GM19324 (cell line): ENCODE measurements at regions not wholly inside any gene's neighbourhood (a gene's known extent, or its start where the extent isn't known, plus 50 kb on each side); places are given as distances from the start of the nearest gene placed in this dataset.
"Not testable (repeated sequence)": the region's sequence is repeated elsewhere in the genome, so short reads cannot be mapped to it uniquely, and the experiment has no call there.

Source experiments
- ATAC-seq: cut with Tn5 transposase; IDR thresholded peaks from one replicate; pipeline ENCODE4 v1.9.1; 2021; ENCODE audit warnings: mild to moderate bottlenecking, moderate library complexity; ENCODE audit not compliant: unreplicated experiment, low FRiP score

DNA sequence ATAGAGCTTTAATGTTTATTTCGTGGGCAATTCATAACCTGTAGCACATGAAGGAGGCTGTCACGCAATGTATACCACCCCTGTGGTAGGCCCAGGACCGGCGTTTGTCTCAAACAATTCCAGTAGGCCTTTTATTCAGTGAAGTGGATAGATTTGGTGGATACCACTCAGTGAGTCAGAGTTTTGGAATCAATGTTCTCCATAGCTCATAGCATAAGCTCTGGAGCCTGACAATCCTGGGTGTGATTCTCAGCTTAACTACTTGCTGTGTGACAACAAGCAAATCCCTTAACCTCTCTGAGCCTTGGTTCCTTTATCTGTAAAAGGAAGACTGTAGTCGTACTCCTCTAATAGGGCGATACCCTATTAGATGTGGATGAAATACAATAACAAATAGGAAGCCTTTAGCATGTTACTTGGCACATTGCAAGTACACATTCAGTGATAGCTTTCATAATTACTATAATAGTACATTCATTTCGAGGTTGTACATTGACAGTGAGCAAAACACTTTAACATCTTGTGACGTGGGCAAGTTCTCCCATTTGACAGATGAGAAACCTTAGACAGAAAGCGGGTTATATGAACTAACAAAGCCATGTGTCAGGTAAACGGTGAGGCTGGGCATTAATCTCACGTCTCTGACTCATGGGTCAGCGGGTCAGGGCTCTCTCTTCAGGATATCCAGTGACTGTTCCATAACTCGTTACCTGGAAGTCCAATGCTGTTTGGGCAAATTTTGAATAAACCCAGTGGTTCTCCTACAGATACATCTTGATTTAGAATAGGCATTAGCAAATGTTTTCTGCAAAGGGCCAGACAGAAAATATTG lies 130.8 kb downstream of the C9orf152 start:
- ATAC-seq, result no peak

DNA sequence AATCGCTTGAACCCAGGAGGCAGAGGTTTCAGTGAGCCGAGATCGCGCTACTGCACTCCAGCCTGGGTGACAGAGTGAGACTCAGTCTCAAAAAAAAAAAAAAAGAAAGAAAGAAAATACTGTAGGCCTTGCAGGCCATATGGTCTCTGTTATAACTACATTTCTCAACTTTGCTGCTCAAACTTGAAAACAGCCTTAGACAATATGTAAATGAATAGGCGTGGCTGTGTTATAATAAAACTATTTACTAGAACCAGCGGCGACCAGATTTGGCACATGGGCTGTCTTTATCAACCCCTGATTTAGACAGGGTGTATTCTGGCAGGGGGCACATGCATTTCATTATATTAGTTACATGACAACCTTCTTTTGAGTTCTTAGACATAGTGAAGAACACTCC lies 130.0 kb downstream of the C9orf152 start:
- ATAC-seq, result no peak

DNA sequence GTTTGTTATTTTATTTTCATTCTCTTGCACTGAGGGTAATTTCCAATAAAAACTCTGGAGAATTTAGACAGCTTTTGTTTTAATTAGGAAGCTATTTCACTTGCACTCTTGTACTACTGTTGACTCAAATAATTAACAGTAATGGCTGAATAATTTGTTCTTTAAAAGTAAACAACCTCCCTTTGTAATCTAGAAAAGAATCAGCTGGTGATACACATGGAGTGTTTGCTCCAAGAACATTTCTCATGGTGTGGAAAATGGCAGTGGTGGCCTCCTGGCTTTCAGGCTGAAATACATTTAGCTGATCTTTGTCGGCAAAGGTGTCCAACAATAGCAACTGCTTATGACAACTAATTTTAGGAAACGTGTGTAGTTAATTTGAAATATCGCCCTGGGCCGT lies 129.4 kb downstream of the C9orf152 start:
- ATAC-seq, result no peak

DNA sequence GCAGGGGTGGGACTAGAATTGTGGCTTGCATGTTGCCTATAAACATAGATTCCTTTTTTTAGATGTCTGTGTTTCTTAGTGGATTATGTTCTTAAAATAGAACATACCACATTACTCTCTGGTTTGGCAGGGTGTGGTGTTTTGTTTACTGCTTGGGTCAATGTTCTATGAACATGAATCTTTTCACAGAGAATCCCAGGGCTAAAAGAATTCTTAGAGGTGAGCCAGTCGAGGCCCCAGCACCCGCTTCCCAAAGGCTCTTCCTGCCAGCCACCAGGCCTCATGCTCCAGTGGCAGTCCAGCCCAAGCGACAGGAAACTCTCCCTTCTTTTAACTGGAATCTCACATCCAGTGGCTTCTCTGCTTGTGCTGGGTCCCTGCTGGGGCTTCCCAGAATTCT lies 126.6 kb downstream of the C9orf152 start:
- no peak for ATAC-seq

DNA sequence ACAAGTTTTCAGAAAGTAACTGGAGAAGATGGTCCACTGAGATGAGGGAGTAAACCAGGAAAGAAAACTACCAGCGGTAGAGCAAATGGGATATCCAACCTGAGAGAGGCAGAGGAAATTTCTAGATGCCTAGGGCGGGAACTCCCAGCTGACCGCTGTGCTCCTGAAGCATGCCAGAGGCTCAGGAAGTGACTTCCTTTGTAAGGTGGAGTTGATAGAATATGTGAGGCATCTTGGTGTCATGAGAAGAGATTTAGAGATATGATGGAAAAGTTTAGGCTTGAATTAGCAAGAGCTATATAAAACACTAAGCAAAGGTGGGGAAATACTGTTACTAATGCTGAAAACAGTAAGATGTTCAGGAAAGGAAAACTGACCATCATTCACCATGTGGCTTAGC lies 124.1 kb downstream of the C9orf152 start:
- no peak for ATAC-seq

DNA sequence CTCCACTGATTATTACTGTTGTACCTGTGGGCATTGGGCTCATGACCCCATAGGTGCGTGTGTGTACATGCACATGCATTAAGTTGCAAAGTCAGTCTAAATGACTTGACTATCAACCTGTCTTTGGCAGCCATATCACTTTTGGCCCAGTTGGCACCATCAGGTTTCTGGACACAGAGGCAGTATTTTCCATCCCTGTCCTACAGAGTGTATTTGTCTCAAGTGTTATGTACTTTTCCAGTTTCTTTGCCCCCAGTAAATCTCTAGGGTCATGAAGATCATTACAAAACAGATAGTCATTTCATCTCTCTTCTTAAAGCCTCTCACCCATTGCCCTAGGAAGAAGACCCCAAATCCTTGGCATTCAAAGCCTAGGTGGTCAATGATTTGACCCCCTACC lies 121.4 kb downstream of the C9orf152 start:
- no peak for ATAC-seq

DNA sequence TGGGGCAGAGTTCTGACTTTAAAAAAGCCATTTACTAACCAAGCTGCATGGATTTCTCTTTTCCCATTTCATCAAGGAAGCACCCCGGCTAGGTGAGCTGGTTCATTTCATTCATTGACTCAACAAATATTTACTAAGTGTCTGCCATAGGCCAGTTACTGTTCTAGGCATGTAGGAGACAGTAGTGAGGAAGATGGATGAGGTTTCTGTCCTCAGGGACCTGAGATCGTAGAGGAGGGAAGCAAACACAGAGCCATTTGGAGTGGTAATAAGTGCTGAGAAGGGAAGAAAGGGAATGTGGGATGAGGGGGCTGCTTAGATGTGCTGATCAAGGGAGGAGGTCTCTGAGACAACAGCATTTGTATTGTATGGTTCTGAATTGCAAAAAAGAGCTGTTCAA lies 120.4 kb downstream of the C9orf152 start:
- no peak for ATAC-seq

DNA sequence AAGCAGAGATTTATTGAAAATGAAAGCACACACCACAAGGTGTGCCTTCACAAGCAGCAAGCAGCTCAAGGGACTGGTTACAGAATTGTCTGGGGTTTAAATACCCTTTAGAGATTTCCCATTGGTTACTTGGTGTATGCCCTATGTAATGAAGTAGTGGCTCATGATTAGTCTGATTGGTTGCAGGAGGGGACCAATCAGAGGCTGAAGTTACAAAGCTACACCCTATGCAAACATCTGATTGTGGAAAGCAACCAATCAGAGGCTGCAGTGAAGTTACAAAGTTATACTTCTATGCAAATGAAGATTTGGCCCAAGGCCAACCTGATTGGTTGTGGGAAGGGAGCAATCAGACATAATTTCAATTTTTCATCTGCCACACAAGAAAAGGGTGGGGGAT lies 119.9 kb downstream of the C9orf152 start:
- ATAC-seq, result no peak

DNA sequence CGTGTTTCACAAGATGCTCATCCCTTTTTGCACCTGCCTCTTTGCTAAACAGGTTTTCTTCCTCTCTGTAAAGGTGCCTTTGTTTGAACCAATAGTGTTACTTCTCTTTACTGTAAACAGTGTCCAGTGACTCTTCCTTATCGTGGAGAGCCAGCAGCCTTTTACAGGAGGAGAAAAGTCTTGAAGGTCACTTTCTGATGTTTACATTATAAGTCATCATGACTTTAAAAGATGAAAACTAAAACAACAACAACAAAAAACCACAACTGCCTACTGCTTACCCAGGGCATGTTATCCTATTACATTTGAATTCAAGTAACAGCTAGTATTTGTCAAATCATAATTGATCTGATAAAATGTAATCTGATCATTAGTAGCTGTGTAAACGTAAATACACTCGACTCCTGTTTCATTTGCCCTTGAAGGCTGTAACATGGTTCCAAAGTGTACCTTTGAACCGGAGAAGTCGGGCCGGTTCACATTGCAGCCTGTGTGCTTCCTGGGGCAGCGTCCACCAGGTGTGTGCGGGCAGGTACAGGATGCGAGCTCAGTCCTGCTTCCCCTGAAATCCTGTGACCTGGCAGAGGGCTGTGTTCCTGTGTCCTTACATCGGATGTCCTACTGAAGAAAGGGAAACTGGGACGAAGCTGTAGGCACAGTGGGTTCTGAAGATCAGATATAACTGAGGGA lies 118.1 kb downstream of the C9orf152 start:
- ATAC-seq, result no peak

DNA sequence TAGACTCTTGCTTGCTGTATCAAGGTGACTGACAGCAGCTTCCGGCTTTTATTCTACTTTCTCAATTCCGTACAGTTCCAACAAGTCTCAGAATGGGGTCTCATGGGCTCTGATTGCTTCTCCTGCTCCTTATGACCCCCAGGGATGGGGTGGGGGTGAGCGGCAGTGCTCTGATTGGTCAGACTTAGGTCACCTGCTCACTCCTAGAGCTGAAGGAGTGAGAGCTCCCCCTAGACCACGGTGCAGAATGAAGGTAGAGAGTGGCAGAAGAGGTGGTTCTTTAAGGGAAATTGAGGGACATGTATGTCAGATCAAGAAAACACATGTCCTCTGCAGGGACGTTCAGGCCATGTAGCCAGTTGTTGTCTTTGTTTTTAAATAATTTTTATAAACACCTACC lies 115.2 kb downstream of the C9orf152 start:
- no peak for ATAC-seq

DNA sequence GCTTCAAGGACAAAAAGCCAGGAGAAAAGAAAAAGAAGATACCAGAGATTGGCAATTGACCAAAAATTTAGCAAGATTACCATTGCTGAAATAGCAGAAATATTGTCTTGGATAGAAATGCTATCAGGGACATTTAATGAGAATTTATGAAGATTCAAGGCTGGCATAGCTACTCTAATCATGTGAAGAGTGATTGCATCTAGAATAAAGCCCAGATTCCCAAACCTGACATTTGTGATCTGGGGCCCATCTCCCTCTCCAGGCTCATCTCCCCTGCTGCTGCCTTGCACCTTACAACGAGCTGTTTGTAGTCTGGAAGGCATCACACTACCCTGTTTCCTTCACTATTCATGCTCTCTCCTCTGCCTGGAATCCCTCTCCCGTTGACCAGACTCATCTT lies 114.5 kb downstream of the C9orf152 start:
- ATAC-seq, result no peak

DNA sequence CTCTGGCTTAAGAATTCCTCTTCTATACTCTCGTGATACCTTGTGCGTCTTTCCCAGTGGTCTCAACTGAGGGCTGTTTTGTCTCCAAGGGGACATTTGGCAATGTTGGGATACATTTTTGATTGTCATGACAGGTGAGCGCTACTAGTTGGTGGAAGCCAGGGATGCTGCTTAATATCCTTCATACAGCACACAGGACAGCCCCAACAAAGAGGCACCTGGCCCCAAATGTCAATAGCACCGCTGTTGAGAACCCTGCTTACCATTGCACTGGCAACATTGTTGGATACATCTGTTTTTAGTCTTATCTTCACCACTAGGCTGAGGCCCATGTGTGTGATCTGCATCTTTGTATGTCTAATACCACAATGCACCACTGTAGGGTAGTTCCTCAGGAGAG lies 114.1 kb downstream of the C9orf152 start:
- no peak for ATAC-seq

DNA sequence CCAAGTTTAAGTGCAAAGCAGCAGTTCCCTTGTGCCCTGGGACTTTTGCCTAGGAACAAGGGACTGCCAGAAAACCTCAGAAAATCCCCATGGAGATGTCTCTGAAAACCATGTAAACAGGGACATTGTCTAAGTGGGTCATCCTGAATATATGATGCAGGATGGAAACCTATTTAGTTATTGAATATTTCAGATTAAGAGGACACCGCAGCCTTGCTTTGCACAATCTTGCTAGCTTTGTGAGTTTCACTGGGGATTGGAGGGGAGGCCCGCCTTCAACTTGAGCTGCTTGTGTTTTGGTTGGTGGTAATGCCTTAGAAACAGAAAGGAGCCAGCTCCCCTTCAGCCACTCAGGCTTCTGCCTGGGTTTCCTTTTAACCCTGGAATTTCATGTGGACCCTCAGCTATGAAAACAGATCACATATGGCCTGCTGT lies 112.8 kb downstream of the C9orf152 start:
- ATAC-seq, result no peak

DNA sequence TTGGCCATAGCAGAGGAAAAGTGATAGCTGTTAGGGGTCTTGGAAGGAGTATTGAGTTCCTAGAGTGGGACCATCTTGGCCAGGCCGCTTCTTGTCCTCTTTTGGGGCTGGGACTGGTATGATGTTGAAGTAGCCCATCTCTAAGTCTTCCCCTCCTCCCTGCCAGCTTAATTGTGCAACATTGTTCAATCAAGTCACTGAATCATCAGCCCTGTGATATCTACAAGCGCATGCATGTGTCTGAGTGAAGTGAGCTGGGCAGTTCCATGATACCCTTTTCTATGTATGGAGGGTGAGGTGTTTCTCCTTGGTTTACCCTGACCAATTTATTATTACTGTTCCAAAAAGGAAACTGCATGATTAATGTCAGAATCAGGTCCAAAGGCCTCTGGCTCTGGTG lies 112.2 kb downstream of the C9orf152 start:
- no peak for ATAC-seq

DNA sequence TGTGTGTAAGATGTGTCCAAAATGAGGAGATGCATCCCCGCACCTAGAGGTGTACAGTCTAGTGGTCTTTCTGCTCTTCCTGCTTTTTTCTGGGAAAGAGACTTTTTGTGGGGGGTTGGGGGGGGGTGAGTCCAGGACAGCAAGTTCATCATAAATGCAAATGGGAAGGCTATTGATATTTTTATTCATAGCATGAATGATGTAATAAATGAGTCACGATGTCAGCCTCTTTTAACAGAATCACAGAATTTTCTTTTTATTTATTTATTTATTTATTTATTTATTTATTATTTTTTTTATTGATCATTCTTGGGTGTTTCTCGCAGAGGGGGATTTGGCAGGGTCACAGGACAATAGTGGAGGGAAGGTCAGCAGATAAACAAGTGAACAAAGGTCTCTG lies 111.3 kb downstream of the C9orf152 start:
- ATAC-seq, result not testable (repeated sequence)

DNA sequence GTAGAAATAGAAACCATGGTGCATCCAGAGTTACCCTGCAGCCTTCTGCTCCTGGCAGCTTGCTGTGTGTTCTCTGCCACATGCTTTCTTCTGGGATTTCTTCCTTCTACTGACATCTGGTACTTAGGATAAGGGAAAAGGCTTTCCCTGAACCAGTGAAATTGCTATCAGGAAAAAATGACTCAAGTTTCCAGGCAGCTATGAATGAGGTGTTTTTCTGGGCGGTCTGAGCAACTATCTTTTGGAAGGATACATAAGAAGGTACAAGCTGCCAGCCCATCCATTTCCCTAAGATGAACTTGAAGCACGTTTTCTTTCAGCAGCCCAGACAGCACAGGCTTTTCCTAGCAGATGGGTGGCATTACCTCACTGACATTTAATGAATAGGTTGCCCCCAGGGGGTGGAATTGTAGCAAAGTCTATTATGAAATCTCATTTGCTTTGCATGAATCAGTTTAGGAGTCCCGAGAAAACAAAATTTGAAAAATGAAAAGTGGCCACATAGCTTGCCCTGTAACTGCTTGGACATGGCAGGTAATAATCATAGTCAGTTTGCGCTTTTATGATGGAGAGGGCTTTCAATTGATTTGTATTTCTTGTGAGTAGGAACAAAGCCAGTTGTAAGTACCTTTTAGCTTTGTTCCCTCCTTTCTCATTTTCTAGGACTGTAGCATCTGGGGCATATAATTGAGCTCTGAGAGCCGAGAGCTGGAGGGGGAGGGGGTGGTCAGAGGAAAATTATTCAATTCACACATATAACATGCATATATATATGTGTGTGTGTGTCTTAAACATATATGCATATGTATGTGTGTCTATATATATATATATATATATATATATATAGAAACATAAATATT lies 108.5 kb downstream of the C9orf152 start:
- no peak for ATAC-seq

DNA sequence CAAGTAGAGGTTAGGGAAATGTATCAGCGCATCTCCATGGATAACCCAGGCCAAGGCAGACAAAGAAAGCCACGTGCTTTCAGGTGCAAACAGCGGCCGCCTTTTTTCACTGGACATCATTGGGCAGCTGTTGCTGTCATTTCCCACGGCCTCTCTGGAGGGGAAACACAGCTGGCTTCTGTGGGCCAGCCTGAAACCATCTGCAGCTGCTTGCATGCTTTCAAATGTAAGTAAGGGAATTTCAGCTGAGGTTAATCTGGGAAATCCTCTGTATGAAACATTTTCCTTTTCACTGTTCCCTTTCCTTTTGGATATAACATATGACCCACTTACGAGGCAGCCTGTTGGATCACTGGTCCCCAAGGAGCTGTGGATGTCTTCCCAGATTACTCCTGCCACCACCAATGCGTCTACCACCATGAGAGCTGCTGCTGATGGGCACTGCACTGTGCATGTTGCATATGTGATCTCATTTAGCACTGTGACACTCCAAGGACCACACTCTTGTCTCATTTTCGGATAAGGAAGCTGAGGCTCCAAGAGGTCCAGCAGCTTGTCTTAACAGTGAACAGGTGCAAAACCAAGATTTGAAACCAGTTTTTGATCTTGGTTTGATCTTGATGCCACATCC lies 106.3 kb downstream of the C9orf152 start:
- peak; percentile 76 for ATAC-seq

DNA sequence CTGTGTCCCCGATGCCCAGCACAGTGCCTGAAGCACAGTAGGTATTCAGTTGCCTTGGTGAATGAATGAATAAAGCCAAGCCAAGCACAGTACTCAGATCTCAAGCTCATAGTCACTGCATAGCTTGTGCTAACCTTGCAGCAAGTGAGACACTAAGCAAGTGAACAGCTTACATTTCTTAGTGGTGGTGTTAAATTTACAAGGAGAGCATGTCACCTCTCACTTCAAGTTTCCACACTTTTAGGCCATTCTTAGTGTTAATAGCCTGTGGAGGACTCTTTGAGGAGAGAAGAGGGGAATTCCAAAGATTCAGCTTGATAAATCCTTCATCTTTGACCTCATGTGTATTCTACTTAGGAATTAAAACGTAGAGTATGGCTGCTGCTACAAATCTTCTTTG lies 104.7 kb downstream of the C9orf152 start:
- ATAC-seq, result no peak

DNA sequence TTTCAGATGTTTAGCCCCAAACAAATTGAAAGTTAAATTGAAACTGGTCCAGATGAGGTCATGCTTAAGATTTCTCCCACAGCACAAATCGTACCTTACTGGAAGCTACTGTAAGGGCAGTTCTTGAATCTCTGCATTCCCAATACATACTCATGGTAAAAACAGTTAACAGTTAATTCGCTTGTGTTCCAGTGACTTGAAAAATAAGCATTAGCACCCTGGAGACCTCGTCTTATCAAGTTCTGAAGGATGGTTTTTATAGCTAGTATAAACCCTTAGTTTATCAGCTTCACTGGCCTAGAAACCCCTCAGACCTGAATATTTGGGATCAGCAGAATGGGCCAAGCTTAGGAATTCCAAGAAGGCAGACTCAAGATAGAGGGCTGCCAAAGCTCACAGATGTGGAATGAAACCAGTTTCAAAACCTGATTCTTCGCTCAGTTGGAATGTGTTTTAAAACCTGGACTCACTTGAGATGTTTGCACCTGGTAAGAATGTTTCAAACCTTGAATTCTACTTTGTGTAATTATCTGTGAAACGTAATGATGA lies 103.6 kb downstream of the C9orf152 start:
- no peak for ATAC-seq

DNA sequence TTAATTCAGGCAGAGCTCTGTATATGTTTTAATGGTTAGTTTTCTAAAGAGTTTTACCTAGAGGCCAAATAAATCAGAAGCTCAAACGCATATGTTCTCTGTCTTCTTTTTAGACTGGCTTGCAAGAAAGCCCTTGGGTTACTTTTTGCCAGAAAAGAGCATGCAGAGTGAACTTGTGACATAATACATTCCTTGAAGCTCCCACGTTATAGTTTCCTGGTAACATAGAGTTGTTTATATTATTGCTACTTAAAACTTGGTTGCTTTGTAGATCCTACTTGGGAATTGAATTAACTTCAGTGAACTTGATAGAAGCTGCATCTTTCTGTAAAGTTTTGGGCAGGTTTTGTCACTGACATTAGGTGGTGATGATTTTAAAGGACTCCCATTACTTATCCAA lies 102.9 kb downstream of the C9orf152 start:
- ATAC-seq, result no peak
